ENCODE measurements at regions not wholly inside any gene's neighbourhood (a gene's known extent, or its start where the extent isn't known, plus 50 kb on each side); places are given as distances from the start of the nearest gene placed in this dataset.

DNA sequence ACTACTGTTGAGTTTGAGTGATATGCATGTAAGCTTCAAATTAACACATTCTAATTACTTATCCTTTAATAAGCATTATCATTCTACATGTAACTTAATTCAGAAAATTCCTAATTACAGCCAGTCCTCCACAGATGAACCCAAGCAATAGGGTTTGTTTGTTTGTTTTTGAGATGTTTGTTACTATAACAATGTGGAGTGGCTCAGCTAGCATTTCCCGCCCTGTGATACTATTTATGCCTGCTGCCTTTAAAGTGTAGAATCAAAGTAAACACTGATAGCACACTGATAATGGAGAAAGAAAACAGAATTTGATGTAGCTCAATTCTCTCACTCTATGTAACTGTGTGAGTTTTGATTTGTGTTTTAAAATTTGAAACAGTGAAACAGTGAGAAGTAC lies 105.1 kb upstream of the IGF1R start:
- Histone ChIP-seq H4K20me1 (ENCODE audit: insufficient read depth) (no peaks in the 10 kb centered on the region), H3K4me1 (ENCODE audit: control insufficient read depth in 1 of 2, insufficient read depth in 2 of 2, low read length in 2 of 2) (no peaks in the 10 kb centered on the region), H3K27ac (ENCODE audit: low read depth, low read length) (no peak overlapping the region), H3K4me3 (replicated peaks in 1 of 2; ENCODE audit: low read depth in 1 of 2, low read length in 2 of 2) (no peak overlapping the region), H3K79me2 (ENCODE audit: insufficient read depth, low read length) (no peaks in the 10 kb centered on the region), H3K9ac (ENCODE audit: low read length) (no peak overlapping the region), H3K27me3 (ENCODE audit: insufficient read depth, low read length) (peaks cover 42% of the 10 kb centered on the region), H3K36me3 (ENCODE audit: control insufficient read depth in 1 of 2, insufficient read depth in 2 of 2, low read length in 2 of 2) (no peaks in the 10 kb centered on the region; a peak in 1 of 4 replicates), H2AFZ (ENCODE audit: low read depth, low read length, poor library complexity, severe bottlenecking) (no peak overlapping the region), H3K9me2 (ENCODE audit: insufficient read depth) (no peaks in the 10 kb centered on the region), H3K4me2 (ENCODE audit: low read length) (no peak overlapping the region), H3K9me3 (ENCODE audit: control insufficient read depth in 1 of 2, insufficient read depth in 1 of 2, low read depth in 1 of 2, low read length in 2 of 2) (no peaks in the 10 kb centered on the region)
- ATAC-seq: no peak
- CTCF ChIA-PET: interaction anchor here (1.3 kb wide), 1 partner anchor 25 kb away, joined by 3 read pairs; no protein-coding TSS in a partner anchor
- no TSS peak for BruUV-seq (replicated peaks)
- TF ChIP-seq EZH2phosphoT487 (IDR thresholded peaks at IDR 0.05; ENCODE audit: borderline replicate concordance) (no peak), EZH2 (IDR thresholded peaks at IDR 0.05) (no peak), FOSL1 (IDR thresholded peaks at IDR 0.05; ENCODE audit: low read depth) (no peak), TCF7L2 (IDR thresholded peaks at IDR 0.05; ENCODE audit: borderline replicate concordance, extremely low read depth, insufficient read depth, insufficient read length) (no peak), SRF (IDR thresholded peaks at IDR 0.05; ENCODE audit: low read depth) (no peak)
- TF ChIP-seq, protein P1, sequence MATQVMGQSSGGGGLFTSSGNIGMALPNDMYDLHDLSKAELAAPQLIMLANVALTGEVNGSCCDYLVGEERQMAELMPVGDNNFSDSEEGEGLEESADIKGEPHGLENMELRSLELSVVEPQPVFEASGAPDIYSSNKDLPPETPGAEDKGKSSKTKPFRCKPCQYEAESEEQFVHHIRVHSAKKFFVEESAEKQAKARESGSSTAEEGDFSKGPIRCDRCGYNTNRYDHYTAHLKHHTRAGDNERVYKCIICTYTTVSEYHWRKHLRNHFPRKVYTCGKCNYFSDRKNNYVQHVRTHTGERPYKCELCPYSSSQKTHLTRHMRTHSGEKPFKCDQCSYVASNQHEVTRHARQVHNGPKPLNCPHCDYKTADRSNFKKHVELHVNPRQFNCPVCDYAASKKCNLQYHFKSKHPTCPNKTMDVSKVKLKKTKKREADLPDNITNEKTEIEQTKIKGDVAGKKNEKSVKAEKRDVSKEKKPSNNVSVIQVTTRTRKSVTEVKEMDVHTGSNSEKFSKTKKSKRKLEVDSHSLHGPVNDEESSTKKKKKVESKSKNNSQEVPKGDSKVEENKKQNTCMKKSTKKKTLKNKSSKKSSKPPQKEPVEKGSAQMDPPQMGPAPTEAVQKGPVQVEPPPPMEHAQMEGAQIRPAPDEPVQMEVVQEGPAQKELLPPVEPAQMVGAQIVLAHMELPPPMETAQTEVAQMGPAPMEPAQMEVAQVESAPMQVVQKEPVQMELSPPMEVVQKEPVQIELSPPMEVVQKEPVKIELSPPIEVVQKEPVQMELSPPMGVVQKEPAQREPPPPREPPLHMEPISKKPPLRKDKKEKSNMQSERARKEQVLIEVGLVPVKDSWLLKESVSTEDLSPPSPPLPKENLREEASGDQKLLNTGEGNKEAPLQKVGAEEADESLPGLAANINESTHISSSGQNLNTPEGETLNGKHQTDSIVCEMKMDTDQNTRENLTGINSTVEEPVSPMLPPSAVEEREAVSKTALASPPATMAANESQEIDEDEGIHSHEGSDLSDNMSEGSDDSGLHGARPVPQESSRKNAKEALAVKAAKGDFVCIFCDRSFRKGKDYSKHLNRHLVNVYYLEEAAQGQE (IDR thresholded peaks at IDR 0.05; ENCODE audit: low read depth): no peak
- TF ChIP-seq, protein P2, sequence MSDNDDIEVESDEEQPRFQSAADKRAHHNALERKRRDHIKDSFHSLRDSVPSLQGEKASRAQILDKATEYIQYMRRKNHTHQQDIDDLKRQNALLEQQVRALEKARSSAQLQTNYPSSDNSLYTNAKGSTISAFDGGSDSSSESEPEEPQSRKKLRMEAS (IDR thresholded peaks at IDR 0.05): no peak
- TF ChIP-seq, protein P3, sequence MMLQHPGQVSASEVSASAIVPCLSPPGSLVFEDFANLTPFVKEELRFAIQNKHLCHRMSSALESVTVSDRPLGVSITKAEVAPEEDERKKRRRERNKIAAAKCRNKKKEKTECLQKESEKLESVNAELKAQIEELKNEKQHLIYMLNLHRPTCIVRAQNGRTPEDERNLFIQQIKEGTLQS (IDR thresholded peaks at IDR 0.05): no peak
- TF ChIP-seq, protein P4, sequence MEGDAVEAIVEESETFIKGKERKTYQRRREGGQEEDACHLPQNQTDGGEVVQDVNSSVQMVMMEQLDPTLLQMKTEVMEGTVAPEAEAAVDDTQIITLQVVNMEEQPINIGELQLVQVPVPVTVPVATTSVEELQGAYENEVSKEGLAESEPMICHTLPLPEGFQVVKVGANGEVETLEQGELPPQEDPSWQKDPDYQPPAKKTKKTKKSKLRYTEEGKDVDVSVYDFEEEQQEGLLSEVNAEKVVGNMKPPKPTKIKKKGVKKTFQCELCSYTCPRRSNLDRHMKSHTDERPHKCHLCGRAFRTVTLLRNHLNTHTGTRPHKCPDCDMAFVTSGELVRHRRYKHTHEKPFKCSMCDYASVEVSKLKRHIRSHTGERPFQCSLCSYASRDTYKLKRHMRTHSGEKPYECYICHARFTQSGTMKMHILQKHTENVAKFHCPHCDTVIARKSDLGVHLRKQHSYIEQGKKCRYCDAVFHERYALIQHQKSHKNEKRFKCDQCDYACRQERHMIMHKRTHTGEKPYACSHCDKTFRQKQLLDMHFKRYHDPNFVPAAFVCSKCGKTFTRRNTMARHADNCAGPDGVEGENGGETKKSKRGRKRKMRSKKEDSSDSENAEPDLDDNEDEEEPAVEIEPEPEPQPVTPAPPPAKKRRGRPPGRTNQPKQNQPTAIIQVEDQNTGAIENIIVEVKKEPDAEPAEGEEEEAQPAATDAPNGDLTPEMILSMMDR (IDR thresholded peaks at IDR 0.05 in 2 of 3, conservative IDR thresholded peaks at IDR 0.05 in 1 of 3; ENCODE audit: borderline replicate concordance in 1 of 3, insufficient read depth in 1 of 3, low read depth in 2 of 3, low read length in 2 of 3): no peak
- POLR2A ChIA-PET: no interaction called here
- RAD21 ChIA-PET (ENCODE audit: low non-redundant PET in 1 of 2, low total read pairs in 2 of 2, uncharacterized antibody in 2 of 2, unreplicated experiment in 2 of 2): no interaction called here
- no peak for DNase-seq (ENCODE audit: low read depth, low spot score)
- intact Hi-C loops (cut with micrococcal nuclease): no loop called here
